H9 (cell line): ENCODE measurements at regions not wholly inside any gene's neighbourhood (a gene's known extent, or its start where the extent isn't known, plus 50 kb on each side); places are given as distances from the start of the nearest gene placed in this dataset.

Source experiments
- DNase-seq: peaks from one replicate; pipeline ENCODE4 v3.0.0-alpha.2; 2017
- H2AFZ ChIP-seq: one replicate; pipeline ENCODE4 v1.6.1; 2013; ENCODE audit warnings: mild to moderate bottlenecking, low read length, control low read depth, moderate library complexity
- H2AK5ac ChIP-seq: 2 replicates; pipeline ENCODE4 v1.6.1; 2013; ENCODE audit warnings: low read length, control low read depth, mixed read lengths; ENCODE audit not compliant: insufficient read length
- H2BK120ac ChIP-seq: one replicate; pipeline ENCODE4 v1.6.1; 2013; ENCODE audit warnings: low read depth, mild to moderate bottlenecking, low read length, control low read depth, inconsistent platforms; ENCODE audit not compliant: poor library complexity, severe bottlenecking
- H2BK12ac ChIP-seq: 2 replicates; pipeline ENCODE4 v1.6.1; 2013; ENCODE audit warnings: low read length, control low read depth, mixed read lengths, low read depth; ENCODE audit not compliant: insufficient read length
- H2BK15ac ChIP-seq: 2 replicates; pipeline ENCODE4 v1.6.1; 2013; ENCODE audit warnings: low read depth, low read length, control low read depth
- H2BK20ac ChIP-seq: one replicate; pipeline ENCODE4 v1.6.1; 2013; ENCODE audit warnings: low read depth, mild to moderate bottlenecking, low read length, control low read depth, inconsistent platforms; ENCODE audit not compliant: poor library complexity, severe bottlenecking
- H2BK5ac ChIP-seq: 2 replicates; pipeline ENCODE4 v1.6.1; 2013; ENCODE audit warnings: low read length, control low read depth, mixed read lengths; ENCODE audit not compliant: insufficient read length
- H3K14ac ChIP-seq: 2 replicates; pipeline ENCODE4 v1.6.1; 2013; ENCODE audit warnings: low read length, control low read depth; ENCODE audit not compliant: insufficient read depth
- H3K18ac ChIP-seq: 2 replicates; pipeline ENCODE4 v1.6.1; 2013; ENCODE audit warnings: low read depth, mild to moderate bottlenecking, mixed read lengths, low read length, control low read depth; ENCODE audit not compliant: insufficient read length
- H3K23ac ChIP-seq: 2 replicates; pipeline ENCODE4 v1.6.1; 2013; ENCODE audit warnings: low read length, control low read depth, mixed read lengths, low read depth; ENCODE audit not compliant: insufficient read length
- H3K23me2 ChIP-seq: 2 replicates; pipeline ENCODE4 v1.6.1; 2013; ENCODE audit warnings: low read depth, mild to moderate bottlenecking, mixed read lengths, low read length, control low read depth; ENCODE audit not compliant: insufficient read length, poor library complexity, severe bottlenecking
- H3K27ac ChIP-seq: 2 replicates; pipeline ENCODE4 v1.5.1; 2013; ENCODE audit warnings: low read length, control low read depth, mixed read lengths, low read depth; ENCODE audit not compliant: insufficient read length
- H3K27me3 ChIP-seq: 2 replicates; pipeline ENCODE4 v1.6.1; 2013; ENCODE audit warnings: low read length, control low read depth, inconsistent platforms; ENCODE audit not compliant: insufficient read depth
- H3K4ac ChIP-seq: 2 replicates; pipeline ENCODE4 v1.6.1; 2013; ENCODE audit warnings: low read depth, mild to moderate bottlenecking, control low read depth, inconsistent platforms, low read length, moderate library complexity
- H3K4me1 ChIP-seq: 2 replicates; pipeline ENCODE4 v1.6.1; 2013; ENCODE audit warnings: low read length, control low read depth, inconsistent platforms; ENCODE audit not compliant: insufficient read depth
- H3K4me2 ChIP-seq: 2 replicates; pipeline ENCODE4 v1.6.1; 2013; ENCODE audit warnings: low read length, control low read depth, mixed read lengths; ENCODE audit not compliant: insufficient read length, insufficient read depth
- H3K56ac ChIP-seq: 2 replicates; pipeline ENCODE4 v1.6.1; 2013; ENCODE audit warnings: low read depth, mild to moderate bottlenecking, mixed read lengths, low read length, control low read depth; ENCODE audit not compliant: insufficient read length
- H3K79me1 ChIP-seq: 2 replicates; pipeline ENCODE4 v1.6.1; 2013; ENCODE audit warnings: low read depth, mild to moderate bottlenecking, moderate library complexity, low read length, control low read depth, inconsistent platforms; ENCODE audit not compliant: insufficient read depth, poor library complexity, severe bottlenecking
- H3K79me2 ChIP-seq: 2 replicates; pipeline ENCODE4 v1.6.1; 2013; ENCODE audit warnings: low read length, control low read depth, inconsistent platforms; ENCODE audit not compliant: insufficient read depth
- H3K9ac ChIP-seq: 2 replicates; pipeline ENCODE4 v1.6.1; 2013; ENCODE audit warnings: low read length, control low read depth, mixed read lengths; ENCODE audit not compliant: insufficient read length; ENCODE audit errors: extremely low read depth
- H3K9me3 ChIP-seq: one replicate; pipeline ENCODE4 v1.6.1; 2013; ENCODE audit warnings: low read depth, low read length, inconsistent platforms; ENCODE audit not compliant: control insufficient read depth
- H3T11ph ChIP-seq: one replicate; pipeline ENCODE4 v1.6.1; 2013; ENCODE audit warnings: mild to moderate bottlenecking, low read length, control low read depth, inconsistent platforms
- H4K20me1 ChIP-seq: one replicate; pipeline ENCODE4 v1.6.1; 2013; ENCODE audit not compliant: control insufficient read depth, insufficient read length, insufficient read depth
- H4K5ac ChIP-seq: 2 replicates; pipeline ENCODE4 v1.6.1; 2013; ENCODE audit warnings: low read depth, mild to moderate bottlenecking, mixed read lengths, low read length, control low read depth; ENCODE audit not compliant: insufficient read length
- H4K8ac ChIP-seq: replicated peaks from 2 replicates; pipeline ENCODE4 v1.6.1; 2013; ENCODE audit warnings: low read length, control low read depth, mixed read lengths, low read depth; ENCODE audit not compliant: insufficient read length
- H4K91ac ChIP-seq: 2 replicates; pipeline ENCODE4 v1.6.1; 2013; ENCODE audit warnings: low read depth, mild to moderate bottlenecking, moderate library complexity, mixed read lengths, low read length, control low read depth; ENCODE audit not compliant: insufficient read length
- H3K27ac Mint-ChIP-seq, 3 experiments: 2 replicates in 2 of 3; 3 replicates in 1 of 3; pipeline ENCODE4 v1.8.0; 2020 to 2021; ENCODE audit warnings: mixed read lengths in 3 of 3, mild to moderate bottlenecking in 1 of 3, moderate library complexity in 1 of 3
- H3K27me3 Mint-ChIP-seq: 2 replicates; pipeline ENCODE4 v1.8.0; 2021; ENCODE audit warnings: low read depth, mild to moderate bottlenecking, moderate library complexity, mixed read lengths
- H3K36me3 Mint-ChIP-seq, 3 experiments: 2 replicates in 2 of 3; 3 replicates in 1 of 3; pipeline ENCODE4 v1.8.0; 2020 to 2021; ENCODE audit warnings: low read depth in 3 of 3, mixed read lengths in 3 of 3; ENCODE audit not compliant: insufficient read depth in 1 of 3
- H3K4me1 Mint-ChIP-seq, 2 experiments: 2 replicates each; pipeline ENCODE4 v1.8.0; 2020; ENCODE audit warnings: mixed read lengths in 2 of 2
- H3K4me3 Mint-ChIP-seq, 2 experiments: 2 replicates in 1 of 2; 3 replicates in 1 of 2; pipeline ENCODE4 v1.8.0; 2020 to 2021; ENCODE audit warnings: mild to moderate bottlenecking in 2 of 2, mixed read lengths in 2 of 2, moderate library complexity in 1 of 2
- H3K9me3 Mint-ChIP-seq, 2 experiments: 2 replicates in 1 of 2; 3 replicates in 1 of 2; pipeline ENCODE4 v1.8.0; 2020; ENCODE audit warnings: mild to moderate bottlenecking in 2 of 2, mixed read lengths in 2 of 2, moderate library complexity in 1 of 2
- TF ChIP-seq, protein P1 (sequence below): fragments of 200-600 bp; sonication (generic); conservative IDR thresholded peaks from 3 replicates; pipeline ENCODE4 v1.8.0; 2021; ENCODE audit warnings: antibody characterized with exemption, mild to moderate bottlenecking

- peaks cover 13 to 17% of the 10 kb centered on the region in 2 experiments for H3K4me1 Mint-ChIP-seq
- H3K27ac Mint-ChIP-seq: no peak overlapping the region
- Histone ChIP-seq H2AK5ac (no peak overlapping the region), H3K4ac (no peak overlapping the region), H4K8ac (no peak overlapping the region), H3K56ac (no peak overlapping the region), H2BK15ac (no peak overlapping the region), H3K27me3 (no peaks in the 10 kb centered on the region), H2BK120ac (no peak overlapping the region), H3K18ac (no peak overlapping the region), H3K4me2 (no peak overlapping the region), H3T11ph (no peak overlapping the region), H4K20me1 (no peaks in the 10 kb centered on the region), H4K91ac (no peak overlapping the region), H3K9me3 (no peaks in the 10 kb centered on the region), H2AFZ (no peak overlapping the region), H2BK5ac (no peak overlapping the region), H2BK12ac (no peak overlapping the region), H3K4me1 (no peaks in the 10 kb centered on the region), H3K79me2 (no peaks in the 10 kb centered on the region), H3K27ac (no peak overlapping the region), H3K23me2 (no peaks in the 10 kb centered on the region), H3K79me1 (no peaks in the 10 kb centered on the region), H4K5ac (no peak overlapping the region), H3K23ac (no peak overlapping the region), H2BK20ac (no peak overlapping the region), H3K14ac (no peak overlapping the region), H3K9ac (no peak overlapping the region)
- no peak overlapping the region for H3K4me3 Mint-ChIP-seq
- no peaks in the 10 kb centered on the region; the same call in 1 of the 2 replicates for H3K27me3 Mint-ChIP-seq
- peaks cover 3 to 16% of the 10 kb centered on the region in 2 experiments; a peak in 4 of 5 replicates for H3K9me3 Mint-ChIP-seq
- DNase-seq: no peak
- TF ChIP-seq, protein P1, sequence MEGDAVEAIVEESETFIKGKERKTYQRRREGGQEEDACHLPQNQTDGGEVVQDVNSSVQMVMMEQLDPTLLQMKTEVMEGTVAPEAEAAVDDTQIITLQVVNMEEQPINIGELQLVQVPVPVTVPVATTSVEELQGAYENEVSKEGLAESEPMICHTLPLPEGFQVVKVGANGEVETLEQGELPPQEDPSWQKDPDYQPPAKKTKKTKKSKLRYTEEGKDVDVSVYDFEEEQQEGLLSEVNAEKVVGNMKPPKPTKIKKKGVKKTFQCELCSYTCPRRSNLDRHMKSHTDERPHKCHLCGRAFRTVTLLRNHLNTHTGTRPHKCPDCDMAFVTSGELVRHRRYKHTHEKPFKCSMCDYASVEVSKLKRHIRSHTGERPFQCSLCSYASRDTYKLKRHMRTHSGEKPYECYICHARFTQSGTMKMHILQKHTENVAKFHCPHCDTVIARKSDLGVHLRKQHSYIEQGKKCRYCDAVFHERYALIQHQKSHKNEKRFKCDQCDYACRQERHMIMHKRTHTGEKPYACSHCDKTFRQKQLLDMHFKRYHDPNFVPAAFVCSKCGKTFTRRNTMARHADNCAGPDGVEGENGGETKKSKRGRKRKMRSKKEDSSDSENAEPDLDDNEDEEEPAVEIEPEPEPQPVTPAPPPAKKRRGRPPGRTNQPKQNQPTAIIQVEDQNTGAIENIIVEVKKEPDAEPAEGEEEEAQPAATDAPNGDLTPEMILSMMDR: no peak
- H3K36me3 Mint-ChIP-seq: peaks cover 6 to 15% (median 14%) of the 10 kb centered on the region in 3 experiments
Measured at GRCh38 chr13:80688593-80688992, 347.7 kb upstream of the SPRY2 start.
